Mesenchymal stem cell (in vitro differentiated cells and primary cell): ENCODE measurements at regions not wholly inside any gene's neighbourhood (a gene's known extent, or its start where the extent isn't known, plus 50 kb on each side); places are given as distances from the start of the nearest gene placed in this dataset.

ENCODE experiments used
- DNase-seq: peaks from one replicate; pipeline ENCODE4 v3.0.0-alpha.2; 2013
- H2AFZ ChIP-seq: one replicate; pipeline ENCODE4 v1.6.1; 2013; ENCODE audit warnings: low read depth, mild to moderate bottlenecking, control low read depth, inconsistent platforms, low read length, moderate library complexity
- H2AK5ac ChIP-seq: 2 replicates; pipeline ENCODE4 v1.6.1; 2013; ENCODE audit warnings: low read length, moderate library complexity, mild to moderate bottlenecking, inconsistent platforms; ENCODE audit not compliant: severe bottlenecking
- H2BK120ac ChIP-seq: one replicate; pipeline ENCODE4 v1.6.1; 2013; ENCODE audit warnings: low read depth, mild to moderate bottlenecking, inconsistent platforms, low read length, moderate library complexity
- H2BK12ac ChIP-seq, 2 experiments: one replicate each; pipeline ENCODE4 v1.6.1; 2013; ENCODE audit warnings: inconsistent platforms in 2 of 2, low read length in 2 of 2, mild to moderate bottlenecking in 2 of 2, moderate library complexity in 2 of 2, control low read depth in 1 of 2
- H2BK15ac ChIP-seq: one replicate; pipeline ENCODE4 v1.6.1; 2013; ENCODE audit warnings: mild to moderate bottlenecking, low read depth, inconsistent platforms; ENCODE audit not compliant: poor library complexity, severe bottlenecking
- H2BK5ac ChIP-seq: 2 replicates; pipeline ENCODE4 v1.6.1; 2013; ENCODE audit warnings: low read depth, mild to moderate bottlenecking, low read length, control low read depth, inconsistent platforms; ENCODE audit not compliant: poor library complexity, severe bottlenecking
- H3K14ac ChIP-seq, 2 experiments: one replicate each; pipeline ENCODE4 v1.6.1; 2013; ENCODE audit warnings: inconsistent platforms in 2 of 2, low read length in 2 of 2, control low read depth in 1 of 2, mild to moderate bottlenecking in 1 of 2, moderate library complexity in 1 of 2
- H3K18ac ChIP-seq, 2 experiments: one replicate each; pipeline ENCODE4 v1.6.1; 2013; ENCODE audit warnings: inconsistent platforms in 2 of 2, low read length in 2 of 2, control low read depth in 1 of 2, low read depth in 1 of 2, mild to moderate bottlenecking in 1 of 2
- H3K23ac ChIP-seq, 2 experiments: one replicate each; pipeline ENCODE4 v1.6.1; 2013; ENCODE audit warnings: inconsistent platforms in 2 of 2, low read length in 2 of 2, mild to moderate bottlenecking in 2 of 2, moderate library complexity in 2 of 2, control low read depth in 1 of 2
- H3K27ac ChIP-seq: 2 replicates; pipeline ENCODE4 v1.5.1; 2013; ENCODE audit warnings: mild to moderate bottlenecking, moderate library complexity, low read length, control low read depth, inconsistent platforms; ENCODE audit not compliant: poor library complexity, severe bottlenecking
- H3K27me3 ChIP-seq, 2 experiments: 2 replicates each; pipeline versions ENCODE4 v1.6.1 to v1.7.0; 2013; ENCODE audit warnings: low read length in 2 of 2, mild to moderate bottlenecking in 2 of 2, moderate library complexity in 2 of 2, control low read depth in 1 of 2, inconsistent platforms in 1 of 2; ENCODE audit not compliant: control insufficient read depth in 1 of 2, insufficient read depth in 1 of 2
- H3K36me3 ChIP-seq, 2 experiments: 2 replicates each; pipeline versions ENCODE4 v1.6.1 to v1.7.0; 2013; ENCODE audit warnings: low read length in 2 of 2, control low read depth in 1 of 2, inconsistent platforms in 1 of 2, low read depth in 1 of 2, mild to moderate bottlenecking in 1 of 2; ENCODE audit not compliant: insufficient read depth in 2 of 2, control insufficient read depth in 1 of 2
- H3K4ac ChIP-seq, 2 experiments: one replicate each; pipeline ENCODE4 v1.6.1; 2013; ENCODE audit warnings: inconsistent platforms in 2 of 2, low read length in 2 of 2, mild to moderate bottlenecking in 2 of 2, moderate library complexity in 2 of 2, control low read depth in 1 of 2, low read depth in 1 of 2
- H3K4me1 ChIP-seq: 2 replicates; pipeline ENCODE4 v1.6.1; 2013; ENCODE audit warnings: low read depth, low read length, control low read depth; ENCODE audit not compliant: control insufficient read depth, insufficient read depth
- H3K4me2 ChIP-seq: 2 replicates; pipeline ENCODE4 v1.6.1; 2013; ENCODE audit warnings: low read length, mild to moderate bottlenecking, inconsistent platforms; ENCODE audit not compliant: poor library complexity, severe bottlenecking
- H3K4me3 ChIP-seq, 2 experiments: 2 replicates each; pipeline versions ENCODE4 v1.5.1 to v1.7.0; 2013; ENCODE audit warnings: low read length in 2 of 2, mild to moderate bottlenecking in 2 of 2, control low read depth in 1 of 2, low read depth in 1 of 2; ENCODE audit not compliant: insufficient read depth in 1 of 2
- H3K79me1 ChIP-seq: replicated peaks from 2 replicates; pipeline ENCODE4 v1.6.1; 2013; ENCODE audit warnings: mild to moderate bottlenecking, control low read depth, low read length, inconsistent platforms; ENCODE audit not compliant: poor library complexity, severe bottlenecking
- H3K9ac ChIP-seq: 2 replicates; pipeline ENCODE4 v1.7.0; 2013; ENCODE audit warnings: mild to moderate bottlenecking, low read length, moderate library complexity
- H3K9me3 ChIP-seq: 2 replicates; pipeline ENCODE4 v1.7.0; 2013; ENCODE audit warnings: mild to moderate bottlenecking, low read length; ENCODE audit not compliant: control insufficient read depth
- H4K8ac ChIP-seq: one replicate; pipeline ENCODE4 v1.6.1; 2013; ENCODE audit warnings: inconsistent platforms, mild to moderate bottlenecking, low read length, moderate library complexity
- H4K91ac ChIP-seq: one replicate; pipeline ENCODE4 v1.6.1; 2013; ENCODE audit warnings: mild to moderate bottlenecking, low read length, inconsistent platforms
- WGBS: methylation state at CpG from one replicate; pipeline ENCODE4 v1.1.7; 2013; ENCODE audit warnings: mixed read lengths; 5-methylcytosine and 5-hydroxymethylcytosine counted together

- Histone ChIP-seq H2BK120ac (no peak overlapping the region), H2AK5ac (no peak overlapping the region), H2AFZ (no peak overlapping the region), H2BK15ac (no peak overlapping the region), H3K23ac (no peak overlapping the region), H4K8ac (no peak overlapping the region), H2BK12ac (no peak overlapping the region), H3K14ac (no peak overlapping the region), H3K4me1 (no peaks in the 10 kb centered on the region), H3K79me1 (no peaks in the 10 kb centered on the region), H4K91ac (no peak overlapping the region), H2BK5ac (no peak overlapping the region), H3K4ac (no peak overlapping the region), H3K4me2 (no peak overlapping the region), H3K9me3 (peaks cover 8% of the 10 kb centered on the region), H3K18ac (no peak overlapping the region), H3K27me3 (no peaks in the 10 kb centered on the region), H3K9ac (no peak overlapping the region), H3K27ac (no peak overlapping the region), H3K4me3 (no peak overlapping the region), H3K36me3 (no peaks in the 10 kb centered on the region)
- DNase-seq: no peak
- no CpG with 5 or more reads among the region's 1 CpG for WGBS
Measured at GRCh38 chr13:103525530-103525929, 459.3 kb upstream of the SLC10A2 start.

- no peak overlapping the region for H3K4me2 ChIP-seq
- no peak overlapping the region for H2BK120ac ChIP-seq
- 69% methylated on average over 7 of the region's 7 CpGs for WGBS
Measured at GRCh38 chr13:103523858-103524257, 457.6 kb upstream of the SLC10A2 start.

GRCh38 chr13:103521532-103521931, 455.3 kb upstream of the SLC10A2 start:
- no peaks in the 10 kb centered on the region for H3K36me3 ChIP-seq
- H3K18ac ChIP-seq: no peak overlapping the region
- H3K23ac ChIP-seq: no peak overlapping the region
- no peak overlapping the region for H3K14ac ChIP-seq
- no peak overlapping the region for H3K27ac ChIP-seq
- no peak overlapping the region for H2AFZ ChIP-seq
- no peak overlapping the region for H3K4ac ChIP-seq
- H3K4me3 ChIP-seq: no peak overlapping the region
- no peaks in the 10 kb centered on the region for H3K4me1 ChIP-seq
- no peak overlapping the region for H2BK120ac ChIP-seq
- no peak overlapping the region for H4K8ac ChIP-seq
- no peak overlapping the region for H2BK12ac ChIP-seq
- 33% methylated on average over 1 of the region's 1 CpG for WGBS
- H3K27me3 ChIP-seq: no peaks in the 10 kb centered on the region
- H2BK5ac ChIP-seq: no peak overlapping the region
- no peak overlapping the region for H3K9ac ChIP-seq
- DNase-seq: no peak
- H2BK15ac ChIP-seq: no peak overlapping the region
- H4K91ac ChIP-seq: no peak overlapping the region
- H3K9me3 ChIP-seq: no peaks in the 10 kb centered on the region
- H2AK5ac ChIP-seq: no peak overlapping the region
- H3K79me1 ChIP-seq: no peaks in the 10 kb centered on the region
- H3K4me2 ChIP-seq: no peak overlapping the region

More at GRCh38 chr13:103523858-103524257, 457.6 kb upstream of the SLC10A2 start:
- Histone ChIP-seq H3K4me3 (no peak overlapping the region), H3K23ac (no peak overlapping the region), H2AK5ac (no peak overlapping the region), H4K91ac (no peak overlapping the region), H3K79me1 (no peaks in the 10 kb centered on the region), H3K18ac (no peak overlapping the region), H4K8ac (no peak overlapping the region), H2BK12ac (no peak overlapping the region), H2BK5ac (no peak overlapping the region), H2BK15ac (no peak overlapping the region), H3K36me3 (no peaks in the 10 kb centered on the region), H3K27me3 (no peaks in the 10 kb centered on the region), H3K9ac (no peak overlapping the region), H3K9me3 (no peaks in the 10 kb centered on the region), H3K4ac (no peak overlapping the region), H3K4me1 (no peaks in the 10 kb centered on the region), H2AFZ (no peak overlapping the region), H3K27ac (no peak overlapping the region), H3K14ac (no peak overlapping the region)
- DNase-seq: no peak

- H3K27me3 ChIP-seq: no peaks in the 10 kb centered on the region
- no peaks in the 10 kb centered on the region for H3K4me1 ChIP-seq
- WGBS: no CpG with 5 or more reads among the region's 2 CpGs
- DNase-seq: no peak
- H2BK15ac ChIP-seq: no peak overlapping the region
- H3K79me1 ChIP-seq: no peaks in the 10 kb centered on the region
- no peak overlapping the region for H4K8ac ChIP-seq
- no peak overlapping the region for H2AFZ ChIP-seq
- no peak overlapping the region for H3K4me2 ChIP-seq
- no peak overlapping the region for H3K18ac ChIP-seq
- H2BK12ac ChIP-seq: no peak overlapping the region
- no peaks in the 10 kb centered on the region for H3K9me3 ChIP-seq
- no peak overlapping the region for H3K9ac ChIP-seq
- H2AK5ac ChIP-seq: no peak overlapping the region
- H4K91ac ChIP-seq: no peak overlapping the region
- no peak overlapping the region for H2BK120ac ChIP-seq
- H3K27ac ChIP-seq: no peak overlapping the region
- H3K4me3 ChIP-seq: no peak overlapping the region
- no peak overlapping the region for H3K4ac ChIP-seq
- H3K36me3 ChIP-seq: no peaks in the 10 kb centered on the region
- H3K23ac ChIP-seq: no peak overlapping the region
- no peak overlapping the region for H2BK5ac ChIP-seq
- no peak overlapping the region for H3K14ac ChIP-seq
Measured at GRCh38 chr13:103517768-103518102, 451.5 kb upstream of the SLC10A2 start.
